GM06990 (cell line): ENCODE measurements at regions not wholly inside any gene's neighbourhood (a gene's known extent, or its start where the extent isn't known, plus 50 kb on each side); places are given as distances from the start of the nearest gene placed in this dataset.

Source experiments
- DNase-seq: peaks from one replicate; pipeline ENCODE4 v3.0.0-alpha.2; 2011; ENCODE audit not compliant: insufficient read length; ENCODE audit errors: extremely low read depth
- H3K27me3 ChIP-seq: replicated peaks from 2 replicates; pipeline ENCODE4 v1.6.0; 2011; ENCODE audit warnings: low read length; ENCODE audit not compliant: control insufficient read depth, insufficient read depth
- H3K36me3 ChIP-seq: 2 replicates; pipeline ENCODE4 v1.5.1; 2011; ENCODE audit warnings: low read length; ENCODE audit not compliant: control insufficient read depth, insufficient read depth
- H3K4me3 ChIP-seq: replicated peaks from 2 replicates; pipeline ENCODE4 v1.5.1; 2011; ENCODE audit warnings: low read depth, mild to moderate bottlenecking, control low read depth, low read length
- TF ChIP-seq, protein P1 (sequence below): IDR thresholded peaks from 2 replicates; pipeline ENCODE4 v1.5.1; 2011; ENCODE audit warnings: low read length, control low read depth, mild to moderate bottlenecking, inconsistent platforms; ENCODE audit not compliant: insufficient read depth, poor library complexity, severe bottlenecking

DNA sequence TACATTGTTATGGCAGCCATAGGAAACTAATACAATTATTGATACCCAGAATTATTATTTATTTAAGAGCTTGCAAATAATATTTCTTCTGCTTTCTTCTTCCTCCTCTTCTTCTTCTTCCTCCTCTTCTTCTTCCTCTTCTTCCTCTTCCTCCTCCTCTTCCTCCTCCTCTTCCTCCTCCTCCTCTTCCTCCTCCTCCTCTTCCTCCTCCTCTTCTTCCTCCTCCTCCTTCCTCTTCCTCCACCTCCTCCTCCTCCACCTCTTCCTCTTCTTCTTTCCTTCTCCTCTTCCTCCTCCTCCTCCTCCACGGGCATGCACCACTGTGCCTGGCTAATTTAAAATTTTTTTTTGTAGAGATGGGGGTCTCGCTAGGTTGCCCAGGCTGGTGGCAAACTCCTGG is 95.6 kb upstream of the BCAR3 start:
- Histone ChIP-seq H3K36me3 (no peaks in the 10 kb centered on the region), H3K4me3 (no peak overlapping the region), H3K27me3 (peaks cover 4% of the 10 kb centered on the region)
- no peak for DNase-seq
- TF ChIP-seq, protein P1, sequence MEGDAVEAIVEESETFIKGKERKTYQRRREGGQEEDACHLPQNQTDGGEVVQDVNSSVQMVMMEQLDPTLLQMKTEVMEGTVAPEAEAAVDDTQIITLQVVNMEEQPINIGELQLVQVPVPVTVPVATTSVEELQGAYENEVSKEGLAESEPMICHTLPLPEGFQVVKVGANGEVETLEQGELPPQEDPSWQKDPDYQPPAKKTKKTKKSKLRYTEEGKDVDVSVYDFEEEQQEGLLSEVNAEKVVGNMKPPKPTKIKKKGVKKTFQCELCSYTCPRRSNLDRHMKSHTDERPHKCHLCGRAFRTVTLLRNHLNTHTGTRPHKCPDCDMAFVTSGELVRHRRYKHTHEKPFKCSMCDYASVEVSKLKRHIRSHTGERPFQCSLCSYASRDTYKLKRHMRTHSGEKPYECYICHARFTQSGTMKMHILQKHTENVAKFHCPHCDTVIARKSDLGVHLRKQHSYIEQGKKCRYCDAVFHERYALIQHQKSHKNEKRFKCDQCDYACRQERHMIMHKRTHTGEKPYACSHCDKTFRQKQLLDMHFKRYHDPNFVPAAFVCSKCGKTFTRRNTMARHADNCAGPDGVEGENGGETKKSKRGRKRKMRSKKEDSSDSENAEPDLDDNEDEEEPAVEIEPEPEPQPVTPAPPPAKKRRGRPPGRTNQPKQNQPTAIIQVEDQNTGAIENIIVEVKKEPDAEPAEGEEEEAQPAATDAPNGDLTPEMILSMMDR, result no peak

DNA sequence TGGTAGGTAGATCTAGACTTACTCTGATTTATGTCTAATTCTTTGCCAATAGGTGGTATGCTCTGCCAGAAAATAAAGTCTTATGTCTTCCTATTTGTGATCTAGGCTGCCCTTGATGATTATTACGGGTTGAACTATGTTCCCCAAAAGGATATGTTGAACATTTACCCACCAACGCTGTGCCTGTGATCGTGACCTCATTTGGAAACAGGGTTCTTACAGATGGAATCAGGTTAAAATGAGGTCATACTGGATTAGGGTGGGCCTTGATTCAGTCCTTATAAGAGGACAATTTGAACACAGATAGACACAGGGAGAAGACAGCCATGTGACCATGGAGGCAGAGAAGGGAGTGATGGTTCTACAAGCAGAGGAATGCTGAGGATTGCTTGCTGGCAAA is 95.1 kb upstream of the BCAR3 start:
- Histone ChIP-seq H3K4me3 (no peak overlapping the region), H3K36me3 (no peaks in the 10 kb centered on the region), H3K27me3 (peaks cover 2% of the 10 kb centered on the region)
- TF ChIP-seq, protein P1, result no peak
- DNase-seq, result no peak

DNA sequence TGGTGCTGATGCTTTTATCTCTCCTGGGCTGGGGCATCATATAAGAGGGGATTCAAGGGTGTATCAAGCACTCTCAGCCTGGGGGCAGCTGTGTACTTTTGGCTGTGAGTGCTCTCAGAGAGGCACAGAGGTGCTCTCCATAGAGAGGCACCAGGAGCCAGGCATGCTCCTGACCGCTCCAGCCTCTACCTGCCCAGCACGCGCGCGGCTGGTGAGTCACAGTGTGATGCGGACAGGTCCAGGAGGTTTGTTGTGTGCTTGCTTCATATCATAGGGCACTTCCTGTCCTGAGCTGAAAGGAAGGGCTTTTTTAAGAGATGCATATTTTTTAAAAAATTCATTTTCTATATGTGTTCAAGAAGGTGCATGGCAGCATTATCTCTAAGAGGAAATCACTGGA is 93.6 kb upstream of the BCAR3 start:
- DNase-seq, result no peak
- peaks cover 2% of the 10 kb centered on the region for H3K27me3 ChIP-seq
- H3K36me3 ChIP-seq, result no peaks in the 10 kb centered on the region
- TF ChIP-seq, protein P1, result no peak
- H3K4me3 ChIP-seq, result no peak overlapping the region

DNA sequence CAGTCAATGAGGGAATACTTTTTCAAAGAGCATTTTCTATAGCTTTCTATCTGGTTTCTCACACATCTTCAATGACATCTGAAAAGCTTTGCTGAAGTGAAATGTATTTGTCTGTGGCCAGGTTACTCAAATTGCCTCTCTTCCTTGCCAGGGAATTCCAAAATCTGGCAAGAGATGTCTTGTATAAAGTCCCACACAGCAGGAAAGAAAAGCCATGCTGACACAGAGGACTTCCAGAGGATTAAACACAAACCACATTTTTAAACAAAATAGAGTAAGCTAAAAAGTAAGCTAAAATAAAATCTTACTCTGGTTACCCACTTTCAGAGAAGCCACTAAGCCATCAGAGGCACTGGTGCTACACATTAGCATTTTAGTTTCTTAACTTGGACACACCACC is 93.1 kb upstream of the BCAR3 start:
- Histone ChIP-seq H3K27me3 (peaks cover 2% of the 10 kb centered on the region), H3K36me3 (no peaks in the 10 kb centered on the region), H3K4me3 (no peak overlapping the region)
- DNase-seq, result no peak
- TF ChIP-seq, protein P1, result no peak

DNA sequence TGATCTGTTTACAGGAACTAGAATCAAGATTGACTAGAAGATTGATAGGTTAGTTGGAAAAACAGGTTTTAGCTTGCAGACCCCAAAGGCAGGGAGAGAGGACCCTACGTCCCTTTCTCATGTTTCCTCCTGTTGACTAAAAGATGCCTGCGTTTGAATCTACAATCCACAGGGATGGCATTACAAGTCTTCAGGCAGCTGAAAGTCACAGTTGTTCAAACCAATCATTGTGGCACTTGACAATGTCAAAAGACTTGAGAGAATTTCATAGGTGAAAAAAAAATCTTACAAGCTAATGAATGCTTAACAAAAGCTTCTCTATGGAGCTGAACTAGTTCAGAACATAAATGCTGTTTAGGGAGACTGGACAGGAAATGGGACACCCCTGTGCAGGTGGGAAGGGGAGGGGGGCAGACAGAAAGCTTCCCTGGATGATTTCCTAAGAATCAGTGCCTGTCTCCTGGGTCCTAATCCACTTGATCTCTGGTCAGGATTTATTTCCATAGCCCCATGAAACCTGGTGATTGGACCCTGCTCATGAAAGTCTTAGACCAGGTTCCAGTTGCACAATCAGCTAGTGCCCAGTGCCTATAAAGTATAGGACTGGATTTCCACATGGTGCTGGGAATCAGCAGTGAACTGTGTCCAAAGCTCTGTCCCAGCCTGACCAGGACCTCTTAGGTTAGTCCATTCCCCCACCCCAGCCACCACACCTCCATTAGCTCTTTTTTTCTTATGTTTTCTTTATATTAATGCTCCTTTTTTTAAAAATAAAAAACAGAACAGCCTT is 91.6 kb upstream of the BCAR3 start:
- DNase-seq, result no peak
- TF ChIP-seq, protein P1, result no peak
- H3K4me3 ChIP-seq, result no peak overlapping the region
- H3K27me3 ChIP-seq, result peaks cover 2% of the 10 kb centered on the region
- H3K36me3 ChIP-seq, result no peaks in the 10 kb centered on the region
